Panc1 (cell line): ENCODE measurements at regions not wholly inside any gene's neighbourhood (a gene's known extent, or its start where the extent isn't known, plus 50 kb on each side); places are given as distances from the start of the nearest gene placed in this dataset.

Source experiments
- ATAC-seq: fragments of 200-7000 bp; cut with Tn5 transposase; 2 replicates; pipeline ENCODE4 v1.9.1; 2020; ENCODE audit warnings: mild to moderate bottlenecking, moderate library complexity
- BruUV-seq: library from RNA; stranded (reverse); fragments of 400-500 nt; replicated peaks from 2 replicates; lab custom pipeline; 2021; lab: Mats Ljungman, UMichigan
- CTCF ChIA-PET: fragments of 300-600 bp; sonication (Branson Sonifier 250); formaldehyde crosslinking; loops from one replicate; lab custom pipeline; 2022; ENCODE audit warnings: antibody characterized with exemption; lab: Charles Lee
- POLR2A ChIA-PET: fragments of 300-600 bp; sonication (Branson Sonifier 250); formaldehyde crosslinking; loops from one replicate; lab custom pipeline; 2022; ENCODE audit warnings: antibody characterized with exemption; lab: Charles Lee
- DNase-seq: peaks from one replicate; pipeline ENCODE4 v3.0.0-alpha.2; 2010; ENCODE audit warnings: low read depth, low spot score
- H3K27ac ChIP-seq: 2 replicates; pipeline ENCODE4 v1.5.1; 2011; ENCODE audit warnings: mild to moderate bottlenecking, low read length, inconsistent platforms
- H3K27me3 ChIP-seq: fragments of 200-500 bp; sonication (Bioruptor generic); 2 replicates; pipeline ENCODE4 v1.6.0; 2014; ENCODE audit warnings: low read length, inconsistent platforms; ENCODE audit not compliant: control insufficient read depth, insufficient read depth
- H3K36me3 ChIP-seq: fragments of 200-500 bp; sonication (Bioruptor generic); 2 replicates; pipeline ENCODE4 v1.5.1; 2014; ENCODE audit warnings: inconsistent platforms, mild to moderate bottlenecking, low read length, moderate library complexity; ENCODE audit not compliant: control insufficient read depth, insufficient read depth
- H3K4me1 ChIP-seq: 2 replicates; pipeline ENCODE4 v1.5.1; 2011; ENCODE audit warnings: inconsistent platforms, mild to moderate bottlenecking, low read length, moderate library complexity; ENCODE audit not compliant: control insufficient read depth, insufficient read depth
- H3K4me3 ChIP-seq, 2 experiments: 2 replicates each; pipeline ENCODE4 v1.5.1; 2011 to 2012; ENCODE audit warnings: low read depth in 2 of 2, low read length in 2 of 2, mild to moderate bottlenecking in 2 of 2, inconsistent platforms in 1 of 2, moderate library complexity in 1 of 2
- H3K9me3 ChIP-seq: fragments of 200-500 bp; sonication (Bioruptor generic); 2 replicates; pipeline ENCODE4 v1.5.1; 2014; ENCODE audit warnings: low read depth, mild to moderate bottlenecking, inconsistent platforms, low read length, moderate library complexity; ENCODE audit not compliant: control insufficient read depth, insufficient read depth
- POLR2AphosphoS5 ChIP-seq: IDR thresholded peaks from 2 replicates; pipeline ENCODE4 v1.6.1; 2012; ENCODE audit warnings: mild to moderate bottlenecking, low read depth, low read length, moderate library complexity
- SIN3A ChIP-seq: IDR thresholded peaks from 2 replicates; pipeline ENCODE4 v1.6.1; 2012; ENCODE audit warnings: low read depth, mild to moderate bottlenecking, low read length, moderate library complexity, borderline replicate concordance; ENCODE audit not compliant: insufficient read depth
- TCF7L2 ChIP-seq: IDR thresholded peaks from 2 replicates; pipeline ENCODE4 v1.6.1; 2011; ENCODE audit warnings: mild to moderate bottlenecking, low read depth, low read length, inconsistent platforms
- in situ Hi-C: cut with HindIII; loops from 2 replicates; pipeline ENCODE4 v1.10.0; 2016; ENCODE audit warnings: low sequenced_read_pairs, low pct_unique_long_range_greater_than_20kb
- intact Hi-C: fragments of 100-400 bp; cut with micrococcal nuclease; formaldehyde crosslinking; loops from one replicate; pipeline ENCODE4 v1.10.0; 2022; ENCODE audit not compliant: unreplicated experiment
- TF ChIP-seq, protein P1 (sequence below), 2 experiments: IDR thresholded peaks; 2 replicates each; pipeline ENCODE4 v1.6.1; 2011 to 2012; ENCODE audit warnings: low read depth in 2 of 2, control low read depth in 1 of 2, low read length in 1 of 2, mild to moderate bottlenecking in 1 of 2, moderate library complexity in 1 of 2; ENCODE audit not compliant: insufficient read depth in 1 of 2
- TF ChIP-seq, protein P2 (sequence below): fragments of 450-650 bp; IDR thresholded peaks from 2 replicates; pipeline ENCODE4 v1.5.1; 2017; ENCODE audit warnings: mild to moderate bottlenecking

DNA sequence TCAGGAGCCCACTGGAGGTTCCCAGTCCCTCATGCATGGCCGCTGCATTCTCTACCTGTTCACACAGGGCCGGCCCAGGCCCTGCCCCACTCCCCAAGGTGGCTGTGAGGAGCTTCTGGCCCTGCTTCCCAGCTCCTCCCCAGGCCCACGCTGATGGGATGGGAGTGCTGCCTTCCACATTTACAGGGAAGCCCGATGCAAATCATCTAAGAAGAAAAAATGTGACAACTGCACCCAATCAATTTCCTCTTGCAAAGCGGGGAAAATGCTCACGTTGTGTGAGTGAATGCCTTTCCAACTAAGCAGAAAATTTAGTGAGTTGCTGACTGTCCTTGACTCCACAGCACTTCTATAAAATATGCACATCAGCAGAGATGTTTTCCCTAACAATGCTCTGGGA, 485.8 kb upstream of the MGMT start:
- CTCF ChIA-PET = no interaction called here
- H3K36me3 ChIP-seq = no peaks in the 10 kb centered on the region
- DNase-seq (no peak), ATAC-seq (no peak)
- intact Hi-C loops (no loop called here), in situ Hi-C loops (no loop called here)
- no peak overlapping the region for H3K27ac ChIP-seq
- no peak overlapping the region for H3K4me3 ChIP-seq
- no peaks in the 10 kb centered on the region for H3K27me3 ChIP-seq
- POLR2A ChIA-PET = no interaction called here
- TF ChIP-seq TCF7L2 = no peak
- TF ChIP-seq, protein P1, sequence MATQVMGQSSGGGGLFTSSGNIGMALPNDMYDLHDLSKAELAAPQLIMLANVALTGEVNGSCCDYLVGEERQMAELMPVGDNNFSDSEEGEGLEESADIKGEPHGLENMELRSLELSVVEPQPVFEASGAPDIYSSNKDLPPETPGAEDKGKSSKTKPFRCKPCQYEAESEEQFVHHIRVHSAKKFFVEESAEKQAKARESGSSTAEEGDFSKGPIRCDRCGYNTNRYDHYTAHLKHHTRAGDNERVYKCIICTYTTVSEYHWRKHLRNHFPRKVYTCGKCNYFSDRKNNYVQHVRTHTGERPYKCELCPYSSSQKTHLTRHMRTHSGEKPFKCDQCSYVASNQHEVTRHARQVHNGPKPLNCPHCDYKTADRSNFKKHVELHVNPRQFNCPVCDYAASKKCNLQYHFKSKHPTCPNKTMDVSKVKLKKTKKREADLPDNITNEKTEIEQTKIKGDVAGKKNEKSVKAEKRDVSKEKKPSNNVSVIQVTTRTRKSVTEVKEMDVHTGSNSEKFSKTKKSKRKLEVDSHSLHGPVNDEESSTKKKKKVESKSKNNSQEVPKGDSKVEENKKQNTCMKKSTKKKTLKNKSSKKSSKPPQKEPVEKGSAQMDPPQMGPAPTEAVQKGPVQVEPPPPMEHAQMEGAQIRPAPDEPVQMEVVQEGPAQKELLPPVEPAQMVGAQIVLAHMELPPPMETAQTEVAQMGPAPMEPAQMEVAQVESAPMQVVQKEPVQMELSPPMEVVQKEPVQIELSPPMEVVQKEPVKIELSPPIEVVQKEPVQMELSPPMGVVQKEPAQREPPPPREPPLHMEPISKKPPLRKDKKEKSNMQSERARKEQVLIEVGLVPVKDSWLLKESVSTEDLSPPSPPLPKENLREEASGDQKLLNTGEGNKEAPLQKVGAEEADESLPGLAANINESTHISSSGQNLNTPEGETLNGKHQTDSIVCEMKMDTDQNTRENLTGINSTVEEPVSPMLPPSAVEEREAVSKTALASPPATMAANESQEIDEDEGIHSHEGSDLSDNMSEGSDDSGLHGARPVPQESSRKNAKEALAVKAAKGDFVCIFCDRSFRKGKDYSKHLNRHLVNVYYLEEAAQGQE (IDR thresholded peaks at IDR 0.05; ENCODE audit: insufficient read depth in 1 of 2, low read depth in 2 of 2, low read length in 1 of 2) = no peak
- no peaks in the 10 kb centered on the region for H3K9me3 ChIP-seq
- no peaks in the 10 kb centered on the region for H3K4me1 ChIP-seq
- BruUV-seq = no TSS peak

- ATAC-seq = no peak
- intact Hi-C loops = no loop called here
- BruUV-seq = no TSS peak
These were observed 485.0 kb upstream of the MGMT start for GRCh38 chr10:128981881-128982615.

More at GRCh38 chr10:128981881-128982615, 485.0 kb upstream of the MGMT start:
- no peaks in the 10 kb centered on the region for H3K4me1 ChIP-seq
- in situ Hi-C loops = no loop called here
- CTCF ChIA-PET = no interaction called here
- no peak for DNase-seq
- no peaks in the 10 kb centered on the region for H3K36me3 ChIP-seq
- H3K9me3 ChIP-seq = no peaks in the 10 kb centered on the region
- no peak for TF ChIP-seq POLR2AphosphoS5
- no peak for TF ChIP-seq SIN3A
- TF ChIP-seq TCF7L2 = no peak
- TF ChIP-seq, protein P2, sequence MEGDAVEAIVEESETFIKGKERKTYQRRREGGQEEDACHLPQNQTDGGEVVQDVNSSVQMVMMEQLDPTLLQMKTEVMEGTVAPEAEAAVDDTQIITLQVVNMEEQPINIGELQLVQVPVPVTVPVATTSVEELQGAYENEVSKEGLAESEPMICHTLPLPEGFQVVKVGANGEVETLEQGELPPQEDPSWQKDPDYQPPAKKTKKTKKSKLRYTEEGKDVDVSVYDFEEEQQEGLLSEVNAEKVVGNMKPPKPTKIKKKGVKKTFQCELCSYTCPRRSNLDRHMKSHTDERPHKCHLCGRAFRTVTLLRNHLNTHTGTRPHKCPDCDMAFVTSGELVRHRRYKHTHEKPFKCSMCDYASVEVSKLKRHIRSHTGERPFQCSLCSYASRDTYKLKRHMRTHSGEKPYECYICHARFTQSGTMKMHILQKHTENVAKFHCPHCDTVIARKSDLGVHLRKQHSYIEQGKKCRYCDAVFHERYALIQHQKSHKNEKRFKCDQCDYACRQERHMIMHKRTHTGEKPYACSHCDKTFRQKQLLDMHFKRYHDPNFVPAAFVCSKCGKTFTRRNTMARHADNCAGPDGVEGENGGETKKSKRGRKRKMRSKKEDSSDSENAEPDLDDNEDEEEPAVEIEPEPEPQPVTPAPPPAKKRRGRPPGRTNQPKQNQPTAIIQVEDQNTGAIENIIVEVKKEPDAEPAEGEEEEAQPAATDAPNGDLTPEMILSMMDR = no peak
- TF ChIP-seq, protein P1 (IDR thresholded peaks at IDR 0.05; ENCODE audit: insufficient read depth in 1 of 2, low read depth in 2 of 2, low read length in 1 of 2) = no peak
- no peak overlapping the region for H3K27ac ChIP-seq
- H3K27me3 ChIP-seq = no peaks in the 10 kb centered on the region; the same call in 1 of the 2 replicates
- H3K4me3 ChIP-seq = no peak overlapping the region
- POLR2A ChIA-PET = no interaction called here
